HAP-1 (cell line): ENCODE measurements at regions not wholly inside any gene's neighbourhood (a gene's known extent, or its start where the extent isn't known, plus 50 kb on each side); places are given as distances from the start of the nearest gene placed in this dataset.
"Not testable (repeated sequence)": the region's sequence is repeated elsewhere in the genome, so short reads cannot be mapped to it uniquely, and the experiment has no call there.

Experiments used
- DNase-seq, 2 experiments: peaks; one replicate each; pipeline ENCODE4 v3.0.0-alpha.2; 2016 to 2020; ENCODE audit warnings: low spot score in 2 of 2
- H3K27me3 ChIP-seq: fragments of 250-450 bp; sonication (Bioruptor Pico); 2 replicates; pipeline ENCODE4 v1.5.1; 2020; ENCODE audit warnings: low read depth, mild to moderate bottlenecking, moderate library complexity
- H3K36me3 ChIP-seq: fragments of 250-450 bp; sonication (Bioruptor Pico); replicated peaks from 2 replicates; pipeline ENCODE4 v1.5.1; 2020; ENCODE audit warnings: mild to moderate bottlenecking
- H3K4me1 ChIP-seq: fragments of 250-450 bp; sonication (Bioruptor Pico); 2 replicates; pipeline ENCODE4 v1.5.1; 2020; ENCODE audit warnings: mild to moderate bottlenecking
- H3K4me3 ChIP-seq: fragments of 250-450 bp; sonication (Bioruptor Pico); 2 replicates; pipeline ENCODE4 v1.5.1; 2020; ENCODE audit warnings: mild to moderate bottlenecking, moderate library complexity
- H3K9me3 ChIP-seq: fragments of 250-450 bp; sonication (Bioruptor Pico); 2 replicates; pipeline ENCODE4 v1.5.1; 2020; ENCODE audit warnings: mild to moderate bottlenecking, moderate library complexity
- in situ Hi-C: fragments of 300-500 bp; cut with MboI; formaldehyde crosslinking; loops from 3 replicates; pipeline ENCODE4 v1.14.3; 2020; ENCODE audit warnings: low sequenced_read_pairs, inconsistent platforms, mixed read lengths

DNA sequence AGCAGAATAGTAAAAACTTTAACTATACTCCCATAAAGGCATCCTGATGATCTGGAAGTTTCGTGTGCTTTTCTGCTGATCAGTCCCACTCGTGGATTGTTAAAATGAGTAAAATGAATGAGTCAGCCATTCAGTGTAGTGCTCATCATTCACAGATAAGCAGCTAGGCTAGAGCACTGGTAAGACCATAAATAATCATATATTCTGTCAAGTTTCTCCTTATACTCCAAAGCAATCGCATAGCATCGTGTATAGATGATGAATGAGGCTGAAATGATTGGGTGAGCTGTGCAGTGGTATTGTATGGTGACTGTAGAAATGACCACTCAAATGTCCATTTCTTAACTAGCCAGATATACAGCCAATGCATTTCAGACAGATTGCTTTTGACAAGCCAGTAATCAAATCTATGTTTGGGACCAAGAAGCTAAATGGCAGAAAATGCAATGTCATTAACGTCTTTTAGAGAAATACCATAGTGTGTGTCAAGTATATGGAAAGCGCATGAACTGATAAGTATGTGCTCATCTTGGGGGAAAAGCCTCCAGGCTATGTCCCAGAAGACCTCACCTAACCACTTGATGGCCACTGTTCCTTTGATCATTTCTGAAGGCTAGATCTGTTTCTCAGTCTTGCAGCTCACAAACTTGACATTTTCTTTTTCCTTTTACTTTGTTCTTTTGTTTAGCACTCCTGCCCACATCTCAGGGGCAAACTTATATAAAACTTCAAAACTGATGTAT, 227.2 kb upstream of the FAM3C start:
- no peak overlapping the region for H3K4me3 ChIP-seq
- no peaks in the 10 kb centered on the region for H3K9me3 ChIP-seq
- H3K4me1 ChIP-seq = no peaks in the 10 kb centered on the region
- in situ Hi-C loops = no loop called here
- no peaks in the 10 kb centered on the region for H3K36me3 ChIP-seq
- no peaks in the 10 kb centered on the region for H3K27me3 ChIP-seq
- no peak for DNase-seq

DNA sequence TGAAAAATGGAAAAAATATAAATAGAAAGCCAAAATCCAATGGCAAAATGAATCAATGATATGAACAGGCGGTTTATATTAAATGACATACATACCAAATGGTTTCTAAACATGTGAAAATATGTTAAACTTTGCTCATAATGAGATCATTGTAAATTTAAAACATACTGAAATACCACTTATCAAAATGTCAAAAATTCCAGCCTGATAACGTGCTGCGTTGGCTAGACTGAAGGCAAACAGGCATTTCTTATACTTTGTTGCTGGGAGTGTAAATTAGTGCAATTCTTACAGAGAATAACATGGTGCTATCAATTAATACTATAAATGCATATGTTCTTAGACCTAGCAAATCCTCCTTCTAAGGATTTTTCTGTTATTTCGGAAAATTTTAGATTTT, 225.8 kb upstream of the FAM3C start:
- Histone ChIP-seq H3K4me3 (no peak overlapping the region), H3K27me3 (no peaks in the 10 kb centered on the region), H3K4me1 (no peaks in the 10 kb centered on the region), H3K36me3 (no peaks in the 10 kb centered on the region), H3K9me3 (no peaks in the 10 kb centered on the region)
- no peak for DNase-seq
- in situ Hi-C loops = no loop called here

DNA sequence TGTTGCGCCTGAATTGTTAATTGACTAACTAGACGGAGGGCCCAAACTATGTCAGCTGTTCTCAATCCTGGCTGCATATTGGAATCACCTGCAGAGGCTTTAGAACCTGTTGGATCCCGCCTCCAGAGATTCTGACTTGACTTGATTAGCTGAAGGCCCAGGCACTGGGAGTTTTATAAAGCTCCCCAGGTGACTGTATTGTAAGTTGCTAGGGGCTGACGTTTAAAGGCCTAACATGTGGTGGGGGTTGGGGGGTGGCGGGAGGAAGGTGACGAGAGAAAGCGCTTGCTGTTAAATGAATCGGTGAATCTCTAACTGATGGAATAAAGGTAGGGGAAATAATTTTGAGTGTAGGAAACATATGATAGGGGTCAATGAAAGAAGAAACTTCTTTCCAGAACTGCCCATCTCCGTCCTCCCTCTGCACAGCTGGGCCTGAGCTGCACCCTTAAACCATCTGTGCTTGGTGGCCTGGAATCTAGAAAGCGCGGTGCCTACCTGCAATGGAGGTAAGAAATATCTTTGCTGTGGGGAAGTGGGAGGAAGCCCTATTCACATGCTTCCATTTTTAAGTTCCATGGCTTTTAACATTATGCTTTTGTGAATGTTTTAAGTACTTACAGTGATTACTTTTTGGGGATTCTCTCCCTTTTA, 225.0 kb upstream of the FAM3C start:
- in situ Hi-C loops = no loop called here
- no peaks in the 10 kb centered on the region for H3K36me3 ChIP-seq
- no peak overlapping the region for H3K4me3 ChIP-seq
- no peak for DNase-seq
- H3K27me3 ChIP-seq = no peaks in the 10 kb centered on the region
- no peaks in the 10 kb centered on the region for H3K9me3 ChIP-seq
- no peaks in the 10 kb centered on the region for H3K4me1 ChIP-seq

DNA sequence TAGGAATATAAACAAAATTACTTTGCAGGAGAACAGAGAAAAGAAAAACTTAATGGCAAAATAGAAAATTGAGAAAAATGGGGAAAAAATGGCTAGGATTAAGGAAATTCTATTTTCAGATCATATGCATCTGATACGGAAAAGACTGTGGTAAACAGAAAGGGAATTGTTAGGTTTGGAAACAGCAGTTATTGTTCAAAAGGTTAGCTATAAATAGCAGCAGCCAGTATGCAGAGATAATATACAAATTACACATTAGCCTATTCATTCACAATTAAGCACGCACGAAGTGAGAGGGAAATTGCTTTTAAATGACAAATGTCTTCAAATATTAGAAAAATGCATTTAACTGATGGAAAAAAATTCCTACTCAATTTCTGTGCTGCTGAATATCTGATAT, 224.1 kb upstream of the FAM3C start:
- DNase-seq = no peak
- H3K36me3 ChIP-seq = no peaks in the 10 kb centered on the region
- in situ Hi-C loops = no loop called here
- no peaks in the 10 kb centered on the region for H3K4me1 ChIP-seq
- no peak overlapping the region for H3K4me3 ChIP-seq
- H3K27me3 ChIP-seq = no peaks in the 10 kb centered on the region
- H3K9me3 ChIP-seq = no peaks in the 10 kb centered on the region

DNA sequence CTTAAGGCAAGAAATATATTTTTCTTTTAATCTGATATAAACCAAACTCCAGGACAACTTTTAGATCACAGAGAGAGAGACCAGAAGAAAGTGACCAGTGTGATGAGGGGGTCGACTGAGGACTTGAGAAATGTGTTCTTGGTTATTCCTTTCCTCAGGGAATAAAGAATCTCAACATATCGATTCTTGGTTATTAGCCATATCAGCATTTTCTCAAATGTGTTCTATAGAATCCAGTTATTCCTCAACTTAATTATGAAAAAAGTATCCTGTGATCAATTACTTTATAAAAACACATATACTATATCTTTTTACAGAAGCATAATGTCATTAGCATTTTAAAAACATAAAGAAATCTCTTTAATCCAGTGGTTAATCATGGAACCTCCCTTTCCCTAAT, 222.1 kb upstream of the FAM3C start:
- Histone ChIP-seq H3K36me3 (no peaks in the 10 kb centered on the region), H3K4me3 (no peak overlapping the region), H3K4me1 (no peaks in the 10 kb centered on the region), H3K9me3 (no peaks in the 10 kb centered on the region), H3K27me3 (no peaks in the 10 kb centered on the region)
- in situ Hi-C loops = no loop called here
- DNase-seq = no peak

DNA sequence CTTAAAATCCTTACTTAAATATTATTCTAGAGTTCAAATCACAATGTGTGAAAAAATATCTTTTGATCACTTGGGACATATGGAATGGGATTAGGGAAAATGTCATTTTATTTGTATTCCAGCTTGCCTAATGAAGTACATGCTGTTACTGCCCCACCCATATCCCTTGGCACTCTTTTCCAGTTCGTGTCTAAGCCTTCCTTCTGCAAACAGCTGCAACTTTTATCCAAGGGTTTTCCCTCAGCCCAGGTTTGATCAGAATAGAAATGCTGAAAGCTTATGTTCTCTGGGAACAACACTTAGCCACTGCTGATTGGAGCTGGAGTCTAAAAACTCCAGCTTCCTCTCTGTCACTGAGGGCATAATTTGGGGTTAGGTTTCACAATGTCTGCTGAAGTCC, 214.1 kb upstream of the FAM3C start:
- no peak for DNase-seq
- H3K36me3 ChIP-seq = no peaks in the 10 kb centered on the region
- in situ Hi-C loops = no loop called here
- H3K9me3 ChIP-seq = no peaks in the 10 kb centered on the region
- no peaks in the 10 kb centered on the region for H3K27me3 ChIP-seq
- peaks cover 3% of the 10 kb centered on the region for H3K4me1 ChIP-seq
- H3K4me3 ChIP-seq = no peak overlapping the region

DNA sequence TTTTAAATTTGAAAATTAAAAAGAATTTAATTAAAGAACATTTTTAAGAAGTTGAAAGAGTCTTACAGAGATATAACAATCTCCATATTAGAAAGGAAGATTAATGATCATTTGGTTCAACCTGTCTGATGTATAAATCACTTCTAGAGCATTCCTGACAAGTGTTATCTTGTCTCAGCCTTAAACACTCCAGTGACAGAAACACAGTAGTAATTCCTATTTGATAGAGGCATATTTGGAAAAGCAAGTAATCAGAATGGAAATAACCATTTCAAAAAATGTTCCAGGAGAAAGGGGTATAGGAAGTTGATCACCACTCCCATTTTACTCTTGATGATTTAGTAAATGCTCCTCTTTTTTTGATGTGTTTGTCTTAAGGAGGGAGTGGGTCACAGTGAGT, 213.1 kb upstream of the FAM3C start:
- in situ Hi-C loops = no loop called here
- H3K36me3 ChIP-seq = no peaks in the 10 kb centered on the region
- H3K9me3 ChIP-seq = no peaks in the 10 kb centered on the region
- H3K27me3 ChIP-seq = no peaks in the 10 kb centered on the region
- no peak for DNase-seq
- peaks cover 13% of the 10 kb centered on the region for H3K4me1 ChIP-seq
- H3K4me3 ChIP-seq = no peak overlapping the region

DNA sequence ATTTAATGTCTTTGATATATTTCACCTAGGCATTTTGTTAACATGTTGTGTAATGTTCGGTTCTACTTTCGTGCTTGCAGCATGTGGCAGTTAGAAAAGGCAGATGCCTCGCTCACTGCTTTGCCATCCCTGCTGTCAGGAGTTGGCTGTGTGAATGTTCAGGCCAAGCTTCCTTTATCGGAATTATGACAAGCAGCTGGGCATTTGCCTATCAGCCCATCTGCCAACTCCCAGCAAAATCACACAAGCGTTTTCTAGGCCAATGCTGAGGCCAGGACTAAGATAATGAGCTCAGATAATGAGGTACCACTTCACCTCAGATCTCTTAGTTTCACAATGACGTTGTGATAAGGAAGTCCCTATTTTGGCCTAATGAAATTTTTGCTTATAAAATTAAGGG, 212.7 kb upstream of the FAM3C start:
- Histone ChIP-seq H3K9me3 (no peaks in the 10 kb centered on the region), H3K4me3 (no peak overlapping the region), H3K36me3 (no peaks in the 10 kb centered on the region), H3K4me1 (peaks cover 16% of the 10 kb centered on the region), H3K27me3 (no peaks in the 10 kb centered on the region)
- in situ Hi-C loops = no loop called here
- no peak for DNase-seq

DNA sequence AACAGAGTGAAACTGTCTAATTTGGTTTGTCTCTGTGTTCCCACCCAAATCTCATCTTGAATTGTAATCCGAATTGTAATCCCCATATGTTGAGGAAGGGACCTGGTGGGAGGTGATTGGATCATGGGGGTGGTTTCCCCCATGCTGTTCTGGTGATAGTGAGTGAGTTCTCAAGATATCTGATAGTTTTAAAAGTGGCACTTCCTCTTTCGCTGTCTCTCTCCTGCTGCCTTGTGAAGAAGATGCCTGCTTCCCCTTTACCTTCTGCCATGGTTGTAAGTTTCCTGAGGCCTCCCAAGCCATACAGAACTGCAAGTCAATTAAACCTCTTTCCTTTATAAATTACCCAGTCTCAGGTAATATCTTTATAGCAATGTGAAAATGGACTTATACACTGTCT, 212.1 kb upstream of the FAM3C start:
- peaks cover 21% of the 10 kb centered on the region for H3K4me1 ChIP-seq
- H3K27me3 ChIP-seq, DNase-seq, H3K4me3 ChIP-seq, H3K36me3 ChIP-seq, in situ Hi-C loops, H3K9me3 ChIP-seq: not testable (repeated sequence)

DNA sequence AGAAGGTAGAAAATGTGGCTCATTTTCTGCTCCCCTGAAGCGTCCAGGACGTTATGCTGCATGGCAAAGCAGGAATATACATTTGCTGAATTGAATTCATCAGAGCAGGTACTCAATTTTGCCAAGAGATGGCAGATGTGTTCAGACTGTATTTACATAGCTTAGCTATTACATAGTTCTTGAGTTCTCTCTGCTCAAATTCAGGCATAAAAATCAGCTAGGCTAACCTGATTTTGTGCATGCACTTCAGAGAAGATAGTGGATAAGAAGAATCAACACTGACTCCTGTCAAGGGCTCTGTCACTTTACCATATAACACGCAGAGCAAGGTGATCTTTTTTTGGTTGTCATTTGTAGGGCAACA, 209.2 kb upstream of the FAM3C start:
- Histone ChIP-seq H3K36me3 (no peaks in the 10 kb centered on the region), H3K27me3 (no peaks in the 10 kb centered on the region), H3K4me1 (peaks cover 27% of the 10 kb centered on the region), H3K4me3 (no peak overlapping the region), H3K9me3 (no peaks in the 10 kb centered on the region)
- in situ Hi-C loops = no loop called here
- no peak for DNase-seq

DNA sequence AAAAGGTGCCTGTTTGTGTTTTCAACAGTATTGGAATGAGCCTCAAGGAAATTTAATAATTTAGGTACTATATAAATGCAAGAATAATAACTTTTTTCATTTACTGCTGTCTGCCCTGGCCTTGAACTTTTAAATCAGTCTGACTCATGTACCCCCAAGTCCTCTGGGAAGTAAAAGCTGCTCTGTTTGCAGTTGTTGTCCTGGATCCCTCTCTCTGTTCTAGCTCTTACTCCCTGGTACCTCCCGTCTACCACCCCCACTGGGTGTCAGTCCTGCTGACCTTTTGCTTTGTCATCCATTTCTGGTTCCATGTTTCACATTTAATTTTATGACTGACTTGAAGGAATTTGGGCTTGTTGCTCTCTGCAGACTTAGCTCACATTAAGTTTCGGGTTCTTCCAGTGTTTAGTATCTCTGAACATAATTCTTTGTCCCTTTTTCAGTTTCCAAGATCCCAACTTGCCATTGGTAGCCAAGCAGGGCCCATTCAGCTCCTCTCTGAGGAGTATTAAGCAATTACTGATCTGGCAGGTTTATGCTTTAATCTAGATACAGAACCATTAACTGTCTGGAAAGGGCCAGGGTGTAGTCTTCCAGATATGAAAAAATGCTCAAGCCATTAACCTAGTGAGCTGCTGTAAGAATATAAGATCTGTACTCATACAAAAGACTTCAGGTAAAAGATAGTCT, 208.7 kb upstream of the FAM3C start:
- Histone ChIP-seq H3K9me3 (no peaks in the 10 kb centered on the region), H3K4me1 (peaks cover 27% of the 10 kb centered on the region), H3K36me3 (no peaks in the 10 kb centered on the region), H3K27me3 (no peaks in the 10 kb centered on the region), H3K4me3 (no peak overlapping the region)
- peak; percentile 29 to 50 for DNase-seq
- in situ Hi-C loops = no loop called here

DNA sequence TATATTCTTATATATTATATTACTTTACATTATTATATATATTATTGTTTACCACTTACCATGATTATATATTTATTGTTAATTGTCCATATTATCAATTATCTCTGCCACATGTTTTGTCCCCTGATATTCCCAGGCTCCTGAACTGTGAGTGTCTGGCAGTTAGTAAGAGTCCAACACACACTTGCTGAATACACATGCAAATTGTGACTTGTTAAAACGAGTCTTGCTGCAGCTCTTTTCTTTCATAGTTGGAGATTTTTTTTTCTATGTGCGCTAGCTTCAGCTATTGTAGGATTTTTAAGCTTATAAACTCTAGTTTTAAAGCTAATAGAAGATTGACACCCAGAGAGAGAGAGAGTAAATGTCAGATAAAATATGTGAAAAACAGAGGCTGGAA, 207.8 kb upstream of the FAM3C start:
- in situ Hi-C loops = no loop called here
- H3K36me3 ChIP-seq = no peaks in the 10 kb centered on the region
- DNase-seq = peak; percentile 23 to 72

DNA sequence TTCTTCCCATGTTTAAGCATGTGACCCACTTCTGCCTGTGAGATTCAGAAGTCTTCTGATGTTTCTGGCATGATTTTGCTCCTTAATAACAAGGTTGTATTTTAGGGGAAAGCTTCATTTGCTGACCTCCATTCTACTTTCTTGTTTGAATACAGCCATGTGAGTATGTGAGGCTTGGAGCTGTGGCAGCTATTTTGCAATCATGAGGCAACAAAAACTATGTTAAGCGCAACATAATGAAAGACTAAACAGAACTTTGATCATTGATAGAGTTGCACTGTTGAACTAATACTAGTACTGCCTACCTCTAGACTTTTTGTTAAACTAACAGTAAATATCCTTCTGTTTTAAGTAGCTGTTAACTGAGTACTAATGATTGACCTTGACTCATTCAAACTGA, 203.8 kb upstream of the FAM3C start:
- Histone ChIP-seq H3K36me3 (no peaks in the 10 kb centered on the region), H3K4me3 (no peak overlapping the region), H3K27me3 (no peaks in the 10 kb centered on the region), H3K9me3 (no peaks in the 10 kb centered on the region), H3K4me1 (peaks cover 20% of the 10 kb centered on the region)
- in situ Hi-C loops = no loop called here
- DNase-seq = no peak

More for the DNA sequence above, 207.8 kb upstream of the FAM3C start:
- H3K4me1 ChIP-seq = peaks cover 27% of the 10 kb centered on the region
- H3K9me3 ChIP-seq = no peaks in the 10 kb centered on the region
- no peaks in the 10 kb centered on the region for H3K27me3 ChIP-seq
- no peak overlapping the region for H3K4me3 ChIP-seq
